Upper lobe of right lung (tissue), 1 donor: ENCODE measurements at regions not wholly inside any gene's neighbourhood (a gene's known extent, or its start where the extent isn't known, plus 50 kb on each side); places are given as distances from the start of the nearest gene placed in this dataset.

Experiments used
- ATAC-seq: fragments of 200-7000 bp; cut with Tn5 transposase; one replicate; pipeline ENCODE4 v1.9.1; 2020; ENCODE audit warnings: mild to moderate bottlenecking, moderate library complexity
- DNase-seq: peaks from one replicate; pipeline ENCODE4 v3.0.0-alpha.2; 2020
- H3K27ac ChIP-seq: fragments of 200-600 bp; one replicate; pipeline ENCODE4 v1.8.0; 2022
- H3K27me3 ChIP-seq: fragments of 200-600 bp; one replicate; pipeline ENCODE4 v1.8.0; 2022; ENCODE audit warnings: mild to moderate bottlenecking
- H3K36me3 ChIP-seq: fragments of 200-600 bp; one replicate; pipeline ENCODE4 v1.8.0; 2022
- H3K4me1 ChIP-seq: fragments of 200-600 bp; one replicate; pipeline ENCODE4 v1.8.0; 2022
- H3K4me3 ChIP-seq: fragments of 200-600 bp; one replicate; pipeline ENCODE4 v1.8.0; 2022; ENCODE audit warnings: mild to moderate bottlenecking
- H3K9me3 ChIP-seq: fragments of 200-600 bp; one replicate; pipeline ENCODE4 v1.8.0; 2022
- intact Hi-C: fragments of 100-400 bp; cut with DNase I; formaldehyde crosslinking; loops from one replicate; pipeline ENCODE4 v1.11.0; 2022
- TF ChIP-seq, protein P1 (sequence below): fragments of 200-600 bp; IDR thresholded peaks from one replicate; pipeline ENCODE4 v1.8.0; 2022; ENCODE audit warnings: antibody characterized with exemption
- donor health status: DM: no; HTN: yes; CAD: no; lungs with severe emphysema.

DNA sequence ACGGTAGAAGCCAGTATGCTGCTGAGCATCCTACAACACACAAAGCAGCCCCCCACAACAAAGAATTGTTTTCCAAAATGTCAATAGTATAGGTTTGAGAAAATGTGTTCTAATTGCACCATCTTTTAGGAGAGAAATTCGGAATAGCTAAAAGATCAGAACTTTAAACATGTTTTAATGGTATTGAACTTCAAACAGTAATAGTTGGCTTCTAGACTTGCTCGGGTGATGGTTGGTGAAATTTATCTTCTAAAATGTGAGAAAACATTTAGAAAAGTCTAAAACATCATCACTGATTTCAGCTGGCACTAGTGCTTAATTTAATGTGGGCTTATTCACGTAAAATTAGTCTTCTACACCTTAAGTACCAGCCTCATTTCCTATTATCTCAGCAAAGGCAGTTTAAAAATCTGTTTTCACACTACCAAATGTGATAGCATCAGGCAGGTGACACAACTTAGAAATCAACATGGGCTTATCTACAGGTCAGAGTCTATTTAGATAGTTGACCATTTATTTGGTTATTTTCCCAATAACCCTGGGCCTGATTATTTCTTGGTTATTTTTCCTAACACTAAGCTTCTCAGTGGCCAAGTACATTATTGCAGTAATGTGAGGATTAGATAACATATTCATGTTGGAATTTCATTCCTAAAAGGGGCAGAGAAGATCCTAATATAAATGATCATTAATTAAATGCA lies 399.3 kb upstream of the PKN2 start:
- intact Hi-C loops = no loop called here
- TF ChIP-seq, protein P1, sequence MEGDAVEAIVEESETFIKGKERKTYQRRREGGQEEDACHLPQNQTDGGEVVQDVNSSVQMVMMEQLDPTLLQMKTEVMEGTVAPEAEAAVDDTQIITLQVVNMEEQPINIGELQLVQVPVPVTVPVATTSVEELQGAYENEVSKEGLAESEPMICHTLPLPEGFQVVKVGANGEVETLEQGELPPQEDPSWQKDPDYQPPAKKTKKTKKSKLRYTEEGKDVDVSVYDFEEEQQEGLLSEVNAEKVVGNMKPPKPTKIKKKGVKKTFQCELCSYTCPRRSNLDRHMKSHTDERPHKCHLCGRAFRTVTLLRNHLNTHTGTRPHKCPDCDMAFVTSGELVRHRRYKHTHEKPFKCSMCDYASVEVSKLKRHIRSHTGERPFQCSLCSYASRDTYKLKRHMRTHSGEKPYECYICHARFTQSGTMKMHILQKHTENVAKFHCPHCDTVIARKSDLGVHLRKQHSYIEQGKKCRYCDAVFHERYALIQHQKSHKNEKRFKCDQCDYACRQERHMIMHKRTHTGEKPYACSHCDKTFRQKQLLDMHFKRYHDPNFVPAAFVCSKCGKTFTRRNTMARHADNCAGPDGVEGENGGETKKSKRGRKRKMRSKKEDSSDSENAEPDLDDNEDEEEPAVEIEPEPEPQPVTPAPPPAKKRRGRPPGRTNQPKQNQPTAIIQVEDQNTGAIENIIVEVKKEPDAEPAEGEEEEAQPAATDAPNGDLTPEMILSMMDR = no peak
- no peaks in the 10 kb centered on the region for H3K4me1 ChIP-seq
- H3K27me3 ChIP-seq = no peaks in the 10 kb centered on the region
- ATAC-seq (no peak), DNase-seq (no peak)
- no peaks in the 10 kb centered on the region for H3K36me3 ChIP-seq
- H3K9me3 ChIP-seq = no peaks in the 10 kb centered on the region
- no peak overlapping the region for H3K4me3 ChIP-seq
- no peak overlapping the region for H3K27ac ChIP-seq

DNA sequence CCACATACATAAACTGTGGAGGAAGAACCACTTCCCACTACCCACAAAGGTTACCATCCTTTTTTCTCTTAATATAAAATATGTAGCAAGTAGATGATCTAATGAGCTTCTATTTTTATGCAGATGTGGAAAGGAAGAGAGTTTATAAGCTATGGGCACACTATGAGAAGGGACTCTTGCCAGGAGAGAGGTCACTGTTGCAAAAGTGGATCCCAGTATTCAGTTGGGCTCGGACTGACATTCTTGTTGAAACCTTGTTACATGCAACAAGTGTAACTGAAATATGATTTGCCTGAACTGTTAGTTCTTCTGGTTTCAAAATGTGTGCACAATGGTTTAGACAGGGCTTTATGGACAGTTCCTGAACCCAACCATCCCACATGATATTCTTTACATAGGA lies 397.4 kb upstream of the PKN2 start:
- H3K27ac ChIP-seq = no peak overlapping the region
- ATAC-seq (no peak), DNase-seq (no peak)
- no peaks in the 10 kb centered on the region for H3K36me3 ChIP-seq
- no peaks in the 10 kb centered on the region for H3K9me3 ChIP-seq
- no peaks in the 10 kb centered on the region for H3K4me1 ChIP-seq
- TF ChIP-seq, protein P1 = no peak
- no peak overlapping the region for H3K4me3 ChIP-seq
- H3K27me3 ChIP-seq = no peaks in the 10 kb centered on the region
- intact Hi-C loops = no loop called here

DNA sequence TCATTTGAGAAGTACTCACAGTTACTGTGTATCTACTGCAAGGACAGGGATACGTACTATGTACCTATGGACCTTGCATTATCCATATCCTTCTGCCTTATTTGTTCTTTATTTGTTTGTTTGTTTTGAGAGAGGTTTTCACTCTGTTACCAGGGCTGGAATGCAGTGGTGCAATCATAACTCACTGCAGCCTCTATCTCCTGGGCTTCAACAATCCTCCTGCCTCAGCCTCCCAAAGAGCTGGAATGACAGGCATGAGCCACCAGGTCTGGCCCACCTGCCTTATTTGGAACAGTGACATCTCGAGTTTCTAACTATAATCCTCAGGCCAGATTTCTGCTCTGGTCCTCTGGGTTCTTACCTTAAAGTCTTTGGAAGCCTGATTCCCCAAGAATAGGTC lies 395.5 kb upstream of the PKN2 start:
- no peak overlapping the region for H3K4me3 ChIP-seq
- ATAC-seq (no peak), DNase-seq (no peak)
- no peaks in the 10 kb centered on the region for H3K4me1 ChIP-seq
- H3K36me3 ChIP-seq = no peaks in the 10 kb centered on the region
- no peaks in the 10 kb centered on the region for H3K27me3 ChIP-seq
- H3K27ac ChIP-seq = no peak overlapping the region
- no peaks in the 10 kb centered on the region for H3K9me3 ChIP-seq
- TF ChIP-seq, protein P1 = no peak
- intact Hi-C loops = no loop called here

DNA sequence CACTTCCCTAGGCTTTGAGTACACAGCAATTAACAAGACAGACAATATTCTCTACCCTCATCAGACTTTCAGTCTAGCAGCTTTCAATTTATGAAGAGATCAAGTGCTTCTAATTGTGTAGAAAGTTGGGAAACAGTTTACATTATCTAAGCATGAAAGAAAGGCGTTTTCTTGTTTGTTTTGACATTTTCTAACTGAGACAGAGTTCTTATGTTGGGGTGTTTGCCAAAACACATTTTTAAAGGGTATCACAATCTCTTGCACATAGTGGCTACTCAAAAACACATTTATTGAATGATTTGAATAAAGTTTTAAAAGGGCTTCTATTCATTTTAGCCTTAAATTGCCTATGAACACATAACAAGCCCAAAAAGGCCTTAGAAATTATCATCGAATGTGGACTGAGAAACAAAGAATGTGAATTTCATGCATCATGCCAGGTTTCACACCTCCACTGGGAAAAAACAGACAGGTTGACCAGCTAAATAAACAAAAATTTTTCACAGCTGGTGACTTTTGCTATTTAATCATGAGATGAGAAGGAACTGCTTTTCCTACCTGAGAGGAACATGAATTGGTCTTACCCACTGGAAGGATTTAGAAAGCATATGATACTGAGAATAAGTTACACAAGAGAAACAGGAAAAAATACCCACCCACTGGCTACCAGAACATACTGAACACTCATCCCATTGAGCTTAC lies 394.5 kb upstream of the PKN2 start:
- DNase-seq (no peak), ATAC-seq (no peak)
- Histone ChIP-seq H3K27me3 (no peaks in the 10 kb centered on the region), H3K36me3 (no peaks in the 10 kb centered on the region), H3K4me1 (no peaks in the 10 kb centered on the region), H3K4me3 (no peak overlapping the region), H3K9me3 (no peaks in the 10 kb centered on the region), H3K27ac (no peak overlapping the region)
- intact Hi-C loops = no loop called here
- TF ChIP-seq, protein P1 = no peak

DNA sequence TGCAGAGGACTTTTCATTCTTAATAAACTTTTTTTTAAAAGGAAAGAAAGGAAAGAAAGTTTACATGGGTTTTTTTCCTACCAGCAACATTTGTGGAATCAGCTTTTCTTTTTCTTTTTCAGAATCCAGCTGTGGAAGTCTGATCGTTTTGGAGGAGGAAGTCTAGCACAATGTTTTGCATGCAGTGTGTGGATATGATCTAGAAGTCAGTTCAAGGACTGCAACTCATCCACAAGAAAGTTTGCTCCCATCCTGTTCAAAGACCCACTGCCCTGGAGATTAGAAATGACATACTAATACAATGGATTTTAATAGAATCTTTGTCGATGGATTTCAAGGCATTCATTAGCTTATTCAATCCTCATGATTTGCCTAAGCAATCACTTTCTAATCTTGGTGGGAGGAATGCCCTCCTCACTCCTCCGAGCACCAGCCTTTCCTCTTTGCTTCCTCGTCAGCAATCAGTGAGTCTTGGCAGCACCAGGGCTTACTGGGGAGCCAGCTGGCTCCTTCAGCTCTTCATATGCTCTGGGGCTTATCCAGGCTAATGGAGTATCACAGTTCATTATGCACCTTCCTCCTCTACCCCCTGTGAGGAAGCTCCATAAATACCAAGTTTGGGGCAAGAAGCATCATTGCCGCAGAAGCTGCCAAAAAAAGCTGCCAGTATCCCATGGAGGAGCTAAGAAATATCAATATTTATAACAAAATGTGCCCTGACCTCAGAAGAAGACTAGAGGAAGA lies 392.3 kb upstream of the PKN2 start:
- H3K27me3 ChIP-seq = no peaks in the 10 kb centered on the region
- no peaks in the 10 kb centered on the region for H3K36me3 ChIP-seq
- intact Hi-C loops = no loop called here
- TF ChIP-seq, protein P1 = no peak
- H3K9me3 ChIP-seq = no peaks in the 10 kb centered on the region
- no peak overlapping the region for H3K4me3 ChIP-seq
- no peak overlapping the region for H3K27ac ChIP-seq
- H3K4me1 ChIP-seq = no peaks in the 10 kb centered on the region
- ATAC-seq (no peak), DNase-seq (no peak)
